H9 (cell line): ENCODE measurements at regions not wholly inside any gene's neighbourhood (a gene's known extent, or its start where the extent isn't known, plus 50 kb on each side); places are given as distances from the start of the nearest gene placed in this dataset.

Source experiments
- DNase-seq: peaks from one replicate; pipeline ENCODE4 v3.0.0-alpha.2; 2017
- H2AFZ ChIP-seq: one replicate; pipeline ENCODE4 v1.6.1; 2013; ENCODE audit warnings: mild to moderate bottlenecking, low read length, control low read depth, moderate library complexity
- H2AK5ac ChIP-seq: 2 replicates; pipeline ENCODE4 v1.6.1; 2013; ENCODE audit warnings: low read length, control low read depth, mixed read lengths; ENCODE audit not compliant: insufficient read length
- H2BK120ac ChIP-seq: one replicate; pipeline ENCODE4 v1.6.1; 2013; ENCODE audit warnings: low read depth, mild to moderate bottlenecking, low read length, control low read depth, inconsistent platforms; ENCODE audit not compliant: poor library complexity, severe bottlenecking
- H2BK12ac ChIP-seq: 2 replicates; pipeline ENCODE4 v1.6.1; 2013; ENCODE audit warnings: low read length, control low read depth, mixed read lengths, low read depth; ENCODE audit not compliant: insufficient read length
- H2BK15ac ChIP-seq: 2 replicates; pipeline ENCODE4 v1.6.1; 2013; ENCODE audit warnings: low read depth, low read length, control low read depth
- H2BK20ac ChIP-seq: one replicate; pipeline ENCODE4 v1.6.1; 2013; ENCODE audit warnings: low read depth, mild to moderate bottlenecking, low read length, control low read depth, inconsistent platforms; ENCODE audit not compliant: poor library complexity, severe bottlenecking
- H2BK5ac ChIP-seq: 2 replicates; pipeline ENCODE4 v1.6.1; 2013; ENCODE audit warnings: low read length, control low read depth, mixed read lengths; ENCODE audit not compliant: insufficient read length
- H3K14ac ChIP-seq: 2 replicates; pipeline ENCODE4 v1.6.1; 2013; ENCODE audit warnings: low read length, control low read depth; ENCODE audit not compliant: insufficient read depth
- H3K18ac ChIP-seq: 2 replicates; pipeline ENCODE4 v1.6.1; 2013; ENCODE audit warnings: low read depth, mild to moderate bottlenecking, mixed read lengths, low read length, control low read depth; ENCODE audit not compliant: insufficient read length
- H3K23ac ChIP-seq: 2 replicates; pipeline ENCODE4 v1.6.1; 2013; ENCODE audit warnings: low read length, control low read depth, mixed read lengths, low read depth; ENCODE audit not compliant: insufficient read length
- H3K23me2 ChIP-seq: 2 replicates; pipeline ENCODE4 v1.6.1; 2013; ENCODE audit warnings: low read depth, mild to moderate bottlenecking, mixed read lengths, low read length, control low read depth; ENCODE audit not compliant: insufficient read length, poor library complexity, severe bottlenecking
- H3K27ac ChIP-seq: 2 replicates; pipeline ENCODE4 v1.5.1; 2013; ENCODE audit warnings: low read length, control low read depth, mixed read lengths, low read depth; ENCODE audit not compliant: insufficient read length
- H3K27me3 ChIP-seq: 2 replicates; pipeline ENCODE4 v1.6.1; 2013; ENCODE audit warnings: low read length, control low read depth, inconsistent platforms; ENCODE audit not compliant: insufficient read depth
- H3K4ac ChIP-seq: 2 replicates; pipeline ENCODE4 v1.6.1; 2013; ENCODE audit warnings: low read depth, mild to moderate bottlenecking, control low read depth, inconsistent platforms, low read length, moderate library complexity
- H3K4me1 ChIP-seq: 2 replicates; pipeline ENCODE4 v1.6.1; 2013; ENCODE audit warnings: low read length, control low read depth, inconsistent platforms; ENCODE audit not compliant: insufficient read depth
- H3K4me2 ChIP-seq: 2 replicates; pipeline ENCODE4 v1.6.1; 2013; ENCODE audit warnings: low read length, control low read depth, mixed read lengths; ENCODE audit not compliant: insufficient read length, insufficient read depth
- H3K56ac ChIP-seq: 2 replicates; pipeline ENCODE4 v1.6.1; 2013; ENCODE audit warnings: low read depth, mild to moderate bottlenecking, mixed read lengths, low read length, control low read depth; ENCODE audit not compliant: insufficient read length
- H3K79me1 ChIP-seq: 2 replicates; pipeline ENCODE4 v1.6.1; 2013; ENCODE audit warnings: low read depth, mild to moderate bottlenecking, moderate library complexity, low read length, control low read depth, inconsistent platforms; ENCODE audit not compliant: insufficient read depth, poor library complexity, severe bottlenecking
- H3K79me2 ChIP-seq: 2 replicates; pipeline ENCODE4 v1.6.1; 2013; ENCODE audit warnings: low read length, control low read depth, inconsistent platforms; ENCODE audit not compliant: insufficient read depth
- H3K9ac ChIP-seq: 2 replicates; pipeline ENCODE4 v1.6.1; 2013; ENCODE audit warnings: low read length, control low read depth, mixed read lengths; ENCODE audit not compliant: insufficient read length; ENCODE audit errors: extremely low read depth
- H3K9me3 ChIP-seq: one replicate; pipeline ENCODE4 v1.6.1; 2013; ENCODE audit warnings: low read depth, low read length, inconsistent platforms; ENCODE audit not compliant: control insufficient read depth
- H3T11ph ChIP-seq: one replicate; pipeline ENCODE4 v1.6.1; 2013; ENCODE audit warnings: mild to moderate bottlenecking, low read length, control low read depth, inconsistent platforms
- H4K20me1 ChIP-seq: one replicate; pipeline ENCODE4 v1.6.1; 2013; ENCODE audit not compliant: control insufficient read depth, insufficient read length, insufficient read depth
- H4K5ac ChIP-seq: 2 replicates; pipeline ENCODE4 v1.6.1; 2013; ENCODE audit warnings: low read depth, mild to moderate bottlenecking, mixed read lengths, low read length, control low read depth; ENCODE audit not compliant: insufficient read length
- H4K8ac ChIP-seq: replicated peaks from 2 replicates; pipeline ENCODE4 v1.6.1; 2013; ENCODE audit warnings: low read length, control low read depth, mixed read lengths, low read depth; ENCODE audit not compliant: insufficient read length
- H4K91ac ChIP-seq: 2 replicates; pipeline ENCODE4 v1.6.1; 2013; ENCODE audit warnings: low read depth, mild to moderate bottlenecking, moderate library complexity, mixed read lengths, low read length, control low read depth; ENCODE audit not compliant: insufficient read length
- H3K27ac Mint-ChIP-seq, 3 experiments: 2 replicates in 2 of 3; 3 replicates in 1 of 3; pipeline ENCODE4 v1.8.0; 2020 to 2021; ENCODE audit warnings: mixed read lengths in 3 of 3, mild to moderate bottlenecking in 1 of 3, moderate library complexity in 1 of 3
- H3K27me3 Mint-ChIP-seq: 2 replicates; pipeline ENCODE4 v1.8.0; 2021; ENCODE audit warnings: low read depth, mild to moderate bottlenecking, moderate library complexity, mixed read lengths
- H3K36me3 Mint-ChIP-seq, 3 experiments: 2 replicates in 2 of 3; 3 replicates in 1 of 3; pipeline ENCODE4 v1.8.0; 2020 to 2021; ENCODE audit warnings: low read depth in 3 of 3, mixed read lengths in 3 of 3; ENCODE audit not compliant: insufficient read depth in 1 of 3
- H3K4me1 Mint-ChIP-seq, 2 experiments: 2 replicates each; pipeline ENCODE4 v1.8.0; 2020; ENCODE audit warnings: mixed read lengths in 2 of 2
- H3K4me3 Mint-ChIP-seq, 2 experiments: 2 replicates in 1 of 2; 3 replicates in 1 of 2; pipeline ENCODE4 v1.8.0; 2020 to 2021; ENCODE audit warnings: mild to moderate bottlenecking in 2 of 2, mixed read lengths in 2 of 2, moderate library complexity in 1 of 2
- H3K9me3 Mint-ChIP-seq, 2 experiments: 2 replicates in 1 of 2; 3 replicates in 1 of 2; pipeline ENCODE4 v1.8.0; 2020; ENCODE audit warnings: mild to moderate bottlenecking in 2 of 2, mixed read lengths in 2 of 2, moderate library complexity in 1 of 2
- CTCF ChIP-seq: fragments of 200-600 bp; sonication (generic); conservative IDR thresholded peaks from 3 replicates; pipeline ENCODE4 v1.8.0; 2021; ENCODE audit warnings: antibody characterized with exemption, mild to moderate bottlenecking
- WGBS: extraction: QIAGEN DNeasy Blood & Tissue Kit; methylation state at CpG from one replicate; pipeline ENCODE4 v1.1.7; 2013; ENCODE audit warnings: missing lambda C conversion rate, low lambda C conversion rate, mixed read lengths; ENCODE audit not compliant: insufficient read length; ENCODE audit errors: extremely low coverage; 5-methylcytosine and 5-hydroxymethylcytosine counted together

GRCh38 chr11:116416852-116417251 is 355.9 kb downstream of the BUD13 start:
- peaks cover 8 to 10% (median 9%) of the 10 kb centered on the region in 3 experiments for H3K36me3 Mint-ChIP-seq
- Histone ChIP-seq H3K79me2 (no peaks in the 10 kb centered on the region), H3K4me1 (peaks cover 7% of the 10 kb centered on the region; the same call in 1 of the 2 replicates), H3K23me2 (no peaks in the 10 kb centered on the region), H3K27me3 (no peaks in the 10 kb centered on the region), H3K4me2 (no peak overlapping the region), H2BK20ac (no peak overlapping the region), H2BK120ac (no peak overlapping the region), H3K18ac (no peak overlapping the region), H2AFZ (no peak overlapping the region), H3K79me1 (no peaks in the 10 kb centered on the region), H3K27ac (no peak overlapping the region), H3T11ph (no peak overlapping the region), H2AK5ac (no peak overlapping the region), H3K4ac (no peak overlapping the region), H4K91ac (no peak overlapping the region), H3K14ac (no peak overlapping the region), H4K20me1 (no peaks in the 10 kb centered on the region), H4K5ac (no peak overlapping the region), H4K8ac (no peak overlapping the region), H3K9me3 (no peaks in the 10 kb centered on the region), H3K9ac (no peak overlapping the region), H3K56ac (no peak overlapping the region), H2BK12ac (no peak overlapping the region), H2BK5ac (no peak overlapping the region), H2BK15ac (no peak overlapping the region), H3K23ac (no peak overlapping the region)
- no peak overlapping the region for H3K27ac Mint-ChIP-seq
- no peak for DNase-seq
- H3K9me3 Mint-ChIP-seq = peaks cover 7 to 8% of the 10 kb centered on the region in 2 experiments
- TF ChIP-seq CTCF = no peak
- WGBS = no CpG with 5 or more reads among the region's 1 CpG
- peaks cover 40 to 44% of the 10 kb centered on the region in 2 experiments for H3K4me1 Mint-ChIP-seq
- no peaks in the 10 kb centered on the region; the same call in 1 of the 2 replicates for H3K27me3 Mint-ChIP-seq
- H3K4me3 Mint-ChIP-seq = no peak overlapping the region
